SHP77 (cell line): ENCODE measurements at regions not wholly inside any gene's neighbourhood (a gene's known extent, or its start where the extent isn't known, plus 50 kb on each side); places are given as distances from the start of the nearest gene placed in this dataset.

Source experiments
- DNase-seq, 2 experiments: peaks; one replicate each; lab custom pipeline; 2025; lab: John Stamatoyannopoulos, UW

DNA sequence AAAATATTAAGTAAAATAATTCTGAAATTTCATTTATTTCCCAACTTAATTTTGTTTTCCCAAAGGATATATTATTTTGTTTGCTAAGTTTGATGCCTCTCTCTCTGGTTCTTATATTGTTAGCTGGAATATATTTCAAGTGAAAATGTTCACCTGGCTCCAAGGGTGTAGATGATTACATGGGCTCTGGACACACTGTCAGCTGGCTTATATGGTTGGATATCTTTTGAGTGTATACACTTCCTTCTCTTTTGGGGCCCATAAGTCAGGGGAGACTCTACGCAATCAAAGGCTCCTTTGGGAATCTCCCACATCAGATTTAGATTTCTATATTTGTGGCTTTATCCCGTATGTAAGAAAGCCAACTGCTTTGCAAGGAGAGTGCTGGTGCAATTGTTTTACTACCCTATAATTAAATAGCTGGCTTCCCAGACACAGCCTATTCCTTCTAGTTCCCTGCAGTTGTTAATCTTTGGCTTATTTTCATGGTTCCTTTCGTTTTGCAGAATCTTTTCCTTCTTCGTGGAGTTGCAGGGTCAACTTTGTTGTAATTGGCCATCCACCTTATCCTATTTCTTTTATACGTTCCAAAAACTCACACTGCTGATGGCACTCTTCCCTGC is 225.7 kb downstream of the DPH6 start:
- DNase-seq, result no peak

DNA sequence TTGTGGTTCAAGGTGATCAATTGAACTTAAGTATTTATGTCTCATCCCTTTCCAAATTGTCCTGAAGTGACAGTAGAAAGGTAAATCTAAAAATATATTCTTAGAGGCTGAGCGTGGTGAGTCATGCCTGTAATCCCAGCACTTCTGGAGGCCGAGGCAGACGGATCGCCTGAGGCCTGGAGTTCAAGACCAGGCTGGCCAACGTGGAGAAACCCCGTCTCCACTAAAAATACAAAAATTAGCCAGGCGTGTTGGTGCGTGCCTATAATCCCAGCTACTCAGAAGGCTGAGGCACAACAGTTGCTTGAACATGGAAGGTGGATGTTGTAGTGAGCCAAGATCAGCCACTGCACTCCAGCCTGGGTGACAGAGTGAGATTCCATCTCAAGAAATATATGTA is 226.6 kb downstream of the DPH6 start:
- DNase-seq, result no peak

DNA sequence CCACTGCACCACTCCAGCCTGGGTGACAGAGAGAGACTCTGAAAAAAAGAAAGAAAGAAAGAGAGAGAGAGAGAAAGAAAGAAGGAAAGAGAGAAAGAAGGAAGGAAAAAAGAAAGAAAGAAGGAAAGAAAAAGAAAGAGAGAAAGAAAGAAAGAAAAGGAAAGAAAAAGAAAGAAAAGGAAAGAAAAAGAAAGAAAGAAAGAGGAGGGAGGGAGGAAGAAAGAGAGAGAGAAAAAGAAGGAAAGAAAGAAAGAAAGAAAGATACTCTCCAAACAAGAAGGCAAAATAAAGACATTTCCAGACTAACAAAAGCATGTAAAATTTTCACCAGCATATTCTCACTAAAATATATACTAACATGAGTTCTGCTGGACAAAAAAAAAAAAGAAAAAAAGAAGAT is 228.7 kb downstream of the DPH6 start:
- no peak for DNase-seq

DNA sequence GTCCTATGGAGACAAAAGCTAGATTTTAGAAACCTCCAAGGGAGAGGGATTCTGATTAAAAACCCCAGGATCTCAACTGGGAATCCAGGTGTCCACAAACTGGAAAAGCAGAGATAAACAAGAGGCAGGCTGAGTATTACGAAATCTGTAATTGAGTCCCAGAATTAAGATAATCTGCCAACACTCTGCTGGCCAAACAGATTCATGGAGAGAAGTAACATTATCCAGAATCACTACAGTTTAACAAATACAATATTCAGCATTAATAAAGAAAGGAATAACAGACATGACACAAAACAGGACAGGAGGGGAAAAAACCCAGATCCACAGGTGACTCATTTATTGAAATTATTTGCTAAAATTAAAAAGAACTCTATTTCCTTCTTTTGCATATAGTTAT is 227.2 kb upstream of the NANOGP8 start:
- no peak for DNase-seq

DNA sequence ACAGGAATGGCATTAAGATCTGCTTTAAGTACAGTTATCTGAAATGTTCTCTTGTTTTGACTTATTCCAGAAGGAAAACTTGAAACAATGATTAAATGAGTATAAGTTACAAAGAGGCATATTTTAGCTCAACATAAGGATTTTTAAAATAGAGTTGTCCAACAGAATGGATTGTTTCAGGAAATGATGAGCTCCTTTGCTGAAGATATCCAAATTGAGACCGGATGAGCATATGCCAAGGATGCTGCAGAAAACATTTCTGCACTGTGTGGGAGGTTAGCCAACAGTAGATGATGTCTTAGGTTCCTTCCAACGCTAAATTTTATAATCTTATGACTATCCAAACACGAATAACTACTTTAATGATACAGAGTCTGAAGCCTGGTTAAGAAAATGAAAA is 226.5 kb upstream of the NANOGP8 start:
- no peak for DNase-seq

DNA sequence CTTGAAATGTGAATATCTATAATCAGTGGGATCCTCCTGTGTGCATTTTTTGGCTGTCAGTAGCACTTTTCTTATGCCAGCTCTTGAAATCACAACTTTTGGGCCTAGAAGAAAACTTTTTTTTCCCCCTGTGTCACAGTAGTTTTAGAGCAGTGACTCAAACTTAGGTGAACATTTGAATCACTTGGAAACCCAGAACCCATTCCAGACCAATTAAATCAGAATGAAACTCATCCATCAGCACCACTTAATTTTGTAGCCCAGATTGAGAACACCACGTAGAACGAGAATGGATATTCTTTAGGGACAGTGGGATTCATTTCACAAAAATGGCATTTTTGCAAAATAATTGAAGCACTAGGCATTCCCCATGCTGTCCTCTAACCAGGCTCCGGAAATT is 224.8 kb upstream of the NANOGP8 start:
- no peak for DNase-seq

DNA sequence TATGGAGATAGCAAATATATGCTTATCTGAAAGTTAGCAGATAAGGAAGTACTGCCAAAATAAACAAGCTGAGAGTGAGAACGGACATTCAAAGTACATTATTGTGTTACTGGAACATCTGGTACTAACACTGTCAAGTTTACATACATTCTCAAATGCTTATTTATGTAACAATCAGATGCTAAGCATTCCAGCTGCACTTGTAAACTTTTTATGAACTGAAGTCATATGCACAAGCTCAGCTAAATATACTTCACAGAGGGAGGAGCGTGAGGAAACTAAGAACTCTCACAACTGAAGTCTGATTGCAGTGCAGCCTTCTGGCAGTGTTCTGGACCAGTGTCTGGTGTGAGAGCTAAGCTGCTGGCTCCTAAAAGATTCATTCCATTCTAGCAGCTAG is 223.7 kb upstream of the NANOGP8 start:
- DNase-seq, result no peak

DNA sequence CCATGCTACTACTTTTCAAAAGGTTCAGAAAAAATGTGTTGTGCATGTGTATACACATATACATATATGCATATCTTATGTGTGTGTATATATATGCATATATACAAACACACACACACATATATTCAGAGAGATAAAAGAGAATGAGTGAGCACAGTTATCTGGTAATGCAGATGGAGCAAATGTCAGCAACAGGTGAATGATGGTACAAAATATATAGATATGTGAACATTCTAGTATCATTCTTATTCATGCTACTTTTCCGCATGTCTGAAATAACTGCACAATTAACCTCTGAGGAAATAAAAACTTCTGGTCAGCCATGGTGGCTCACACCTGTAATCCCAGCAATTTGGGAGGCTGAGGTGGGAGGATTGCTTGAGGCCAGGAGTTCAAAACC is 222.6 kb upstream of the NANOGP8 start:
- DNase-seq, result no peak

DNA sequence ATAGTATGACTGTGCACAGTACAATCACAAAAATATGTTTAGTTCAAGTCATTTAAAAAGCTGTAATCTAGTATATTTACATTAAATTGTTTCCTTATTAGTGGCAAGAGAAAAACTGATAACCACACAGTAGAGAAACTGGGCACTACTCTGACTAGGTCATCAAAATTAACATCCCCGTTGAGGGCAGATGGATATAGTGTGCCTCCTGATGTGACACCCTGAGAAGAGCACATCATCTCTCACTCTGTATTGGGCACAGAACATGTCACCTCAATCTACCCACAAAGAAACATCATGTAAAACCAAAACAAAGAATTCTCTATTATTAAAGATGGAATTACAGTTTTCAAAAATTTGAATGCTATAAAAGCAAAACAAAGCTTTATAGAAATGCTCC is 221.9 kb upstream of the NANOGP8 start:
- DNase-seq, result no peak

DNA sequence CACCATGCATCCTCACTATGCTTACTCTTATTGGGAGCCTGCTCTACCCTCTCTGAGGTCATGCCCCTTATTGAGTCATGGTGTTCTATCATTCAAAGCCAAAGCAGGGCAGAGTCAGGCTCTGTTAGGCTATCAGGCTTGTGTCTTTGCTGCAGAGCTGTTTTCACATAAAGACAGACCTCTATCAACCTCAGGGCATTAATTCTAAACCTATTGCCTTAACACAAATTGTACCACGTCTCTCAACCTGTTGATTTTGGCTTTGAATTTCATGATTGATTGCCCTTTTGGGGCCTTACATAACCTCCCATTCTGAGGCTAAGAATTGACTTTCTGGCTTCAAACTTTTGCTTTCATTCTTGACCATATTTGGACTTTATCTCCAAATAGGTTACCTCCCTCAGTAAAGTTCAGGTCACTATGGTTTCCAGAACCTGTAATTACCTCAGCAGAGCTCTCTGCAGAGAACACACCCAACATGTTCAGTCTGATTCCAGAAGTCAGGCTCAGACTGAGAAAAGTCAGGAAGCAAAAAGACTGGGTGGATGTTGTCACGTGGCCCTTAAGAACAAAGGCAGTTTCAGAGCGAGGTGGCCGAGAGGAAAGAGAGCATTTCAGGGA is 221.4 kb upstream of the NANOGP8 start:
- no peak for DNase-seq

DNA sequence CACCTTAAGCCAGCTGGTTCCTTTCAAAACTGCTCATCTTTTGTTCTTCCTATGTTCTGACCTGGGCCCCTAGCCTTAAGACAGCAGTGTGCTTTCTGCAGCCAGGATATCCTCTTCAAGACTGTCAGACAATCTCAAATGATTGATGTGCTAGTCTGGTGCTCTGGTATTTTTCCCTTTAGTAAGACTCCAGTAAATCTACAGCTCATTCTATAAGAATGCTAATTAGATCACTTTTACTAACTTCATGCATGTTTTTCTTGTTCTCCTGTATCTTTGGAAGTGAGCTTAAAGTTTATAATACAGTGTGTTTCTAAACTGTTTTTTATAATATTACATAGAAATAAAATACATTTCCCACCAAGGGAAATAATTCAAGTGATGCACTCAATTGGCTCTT is 220.9 kb upstream of the NANOGP8 start:
- no peak for DNase-seq

DNA sequence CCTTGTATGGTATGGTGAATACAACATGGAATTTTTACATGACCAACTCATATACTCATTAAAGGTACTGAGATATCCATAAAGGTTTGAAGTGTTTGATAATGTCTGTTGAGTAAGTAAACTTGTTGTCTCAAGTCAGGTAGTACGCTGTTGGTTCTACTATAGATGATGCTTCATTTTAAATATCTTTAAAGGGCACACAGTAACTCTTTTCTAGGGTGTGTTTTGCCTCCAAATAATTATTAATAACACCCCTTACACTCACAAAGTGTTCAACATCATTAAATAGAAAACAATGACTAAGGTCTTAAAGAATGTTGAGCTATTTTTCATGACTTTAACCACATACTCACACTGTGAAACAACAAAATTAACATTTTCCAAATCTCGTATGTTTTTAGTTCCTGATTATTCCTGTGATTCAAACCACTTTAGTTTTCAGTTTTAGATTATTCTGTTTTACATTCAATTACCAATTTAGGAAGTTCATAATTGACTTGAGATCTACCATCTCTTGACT is 220.0 kb upstream of the NANOGP8 start:
- DNase-seq, result no peak

DNA sequence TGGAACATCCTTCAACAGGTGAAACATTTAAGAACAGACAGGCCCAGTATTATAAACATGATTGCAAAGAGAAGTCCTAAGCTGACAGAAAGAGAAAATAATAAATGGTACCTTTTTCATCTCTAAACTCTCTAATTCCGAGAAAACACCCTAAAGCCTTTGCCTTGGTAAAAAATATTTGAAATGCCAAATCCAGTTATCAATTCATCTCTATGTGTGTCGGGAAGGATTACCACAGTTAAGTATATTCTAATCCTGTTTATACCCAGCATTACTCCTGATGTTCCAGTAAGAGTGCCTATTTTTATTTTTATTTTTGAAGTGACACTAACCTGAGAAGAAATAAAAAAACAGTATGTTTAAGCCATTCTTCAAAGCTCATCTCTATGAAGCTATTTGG is 219.3 kb upstream of the NANOGP8 start:
- no peak for DNase-seq

DNA sequence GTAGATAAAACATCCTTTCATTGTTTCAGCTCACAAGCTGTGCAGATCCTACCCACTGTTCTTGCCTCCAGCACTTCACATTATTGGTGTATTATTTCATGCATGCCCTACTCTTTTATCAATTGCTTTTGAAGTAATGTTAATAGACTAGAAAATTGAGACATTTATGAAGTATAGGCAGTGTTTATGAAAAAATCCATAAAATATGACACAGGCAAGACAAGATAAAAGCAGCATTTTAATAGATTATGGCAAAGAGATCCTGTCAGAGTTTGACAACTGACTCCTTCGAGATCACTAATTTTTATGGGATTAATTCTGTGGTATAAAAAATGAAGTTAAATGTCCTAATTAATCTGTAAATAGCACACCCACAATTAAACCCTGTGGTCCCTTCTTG is 217.2 kb upstream of the NANOGP8 start:
- DNase-seq, result no peak

DNA sequence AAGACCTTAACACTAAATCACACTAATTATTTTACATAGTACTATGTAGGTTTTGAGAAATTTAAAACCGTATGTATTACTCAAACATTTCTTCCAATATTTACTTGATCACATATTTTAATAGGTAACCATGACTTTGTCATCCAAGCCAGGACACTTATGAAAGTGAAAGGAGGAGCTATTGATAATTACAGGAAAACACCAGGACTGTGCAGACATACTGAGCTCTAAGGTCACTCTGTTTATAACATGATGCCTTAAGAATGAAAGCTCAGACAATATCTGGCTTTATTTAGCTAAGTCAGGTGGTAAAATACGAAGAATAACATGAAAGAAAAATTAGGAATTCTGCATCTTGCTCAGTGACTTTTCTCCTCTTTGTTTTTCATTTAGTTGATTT is 216.0 kb upstream of the NANOGP8 start:
- no peak for DNase-seq

DNA sequence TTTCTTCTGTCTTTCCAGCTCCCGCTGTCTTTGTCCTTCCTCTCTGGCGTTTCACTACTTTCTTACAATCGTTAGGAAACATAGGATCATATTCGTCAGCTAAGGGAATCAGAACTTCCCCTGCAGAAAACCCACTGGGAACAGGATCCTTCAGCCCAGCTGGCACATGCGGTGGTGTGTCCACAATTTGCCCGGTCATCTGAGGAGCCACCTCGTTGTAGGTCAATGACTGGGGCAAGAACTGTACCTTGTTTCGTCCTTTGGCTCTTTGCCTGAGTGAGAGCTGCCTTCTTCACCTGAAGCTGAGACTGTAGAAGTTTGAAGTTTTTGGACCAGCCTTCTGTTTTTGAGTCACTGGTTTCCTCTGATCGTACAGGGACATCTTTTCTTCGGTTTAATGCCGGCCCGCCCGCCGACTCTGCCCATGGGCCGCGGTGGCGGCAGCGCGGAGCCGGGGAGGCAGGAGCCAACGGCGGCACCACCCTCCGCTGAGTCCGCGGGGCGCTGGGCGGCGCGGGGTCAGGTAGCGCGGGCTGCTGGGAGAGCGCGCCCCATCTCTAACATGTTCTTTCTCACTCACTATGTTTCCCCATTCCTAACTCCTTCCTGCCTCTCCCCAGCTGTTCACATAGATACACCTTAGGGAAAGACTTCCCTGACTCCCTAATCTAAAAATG is 214.1 kb upstream of the NANOGP8 start:
- no peak for DNase-seq

DNA sequence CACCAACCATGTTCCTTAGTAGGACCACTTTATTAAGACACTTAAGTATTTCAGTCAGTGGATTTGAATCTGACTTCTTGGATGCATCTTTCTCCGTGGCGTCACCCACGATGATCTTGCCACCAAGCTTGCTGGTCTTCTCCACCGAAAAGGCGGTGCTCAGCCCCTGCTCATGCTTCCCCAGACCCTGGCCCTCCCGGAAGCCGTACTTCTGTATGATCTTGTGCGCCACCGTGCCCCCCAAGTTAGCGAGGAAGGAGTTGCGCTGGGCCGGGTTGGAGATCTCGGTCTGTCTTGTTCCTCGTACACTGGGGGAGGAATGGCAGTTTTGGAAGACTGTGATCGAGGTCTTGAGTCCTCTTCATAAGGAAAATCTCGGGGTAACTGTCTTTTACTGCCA is 213.4 kb upstream of the NANOGP8 start:
- no peak for DNase-seq

DNA sequence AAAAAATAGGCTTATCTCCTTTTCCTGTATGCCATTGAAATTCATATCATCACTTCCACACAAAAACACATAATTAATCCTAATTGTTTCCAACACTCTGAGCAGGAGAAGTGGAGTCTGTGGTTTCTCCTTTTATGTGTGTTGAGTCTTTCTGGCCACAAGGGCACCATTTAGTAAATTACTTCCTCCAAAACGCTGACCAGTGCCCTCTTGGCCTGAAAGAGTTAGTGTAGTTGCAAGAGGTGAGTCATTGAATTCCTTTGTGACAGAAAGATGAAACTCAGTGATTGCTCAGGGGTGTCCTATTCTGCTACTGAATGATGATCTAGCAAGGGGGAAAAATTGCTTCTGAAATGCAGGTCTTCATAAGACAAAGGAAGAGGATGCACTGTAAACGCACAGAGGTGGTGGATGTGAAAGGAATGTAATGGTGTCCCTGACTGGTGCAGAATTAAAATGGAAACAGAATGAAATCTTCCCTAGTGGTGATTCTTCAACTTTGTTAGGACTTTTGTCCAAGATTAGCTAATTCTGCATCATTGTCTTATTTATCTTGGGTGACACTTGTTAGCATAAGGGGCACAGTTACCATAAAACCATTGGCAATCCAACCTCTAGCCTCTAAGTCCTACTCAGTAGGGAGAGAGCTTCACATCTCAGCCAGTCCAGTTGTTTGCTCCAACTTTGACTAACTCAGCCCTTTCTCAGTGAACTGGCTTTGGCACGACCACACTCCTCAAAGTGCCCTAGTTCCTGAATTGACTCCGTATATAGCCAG is 208.4 kb upstream of the NANOGP8 start:
- no peak for DNase-seq

DNA sequence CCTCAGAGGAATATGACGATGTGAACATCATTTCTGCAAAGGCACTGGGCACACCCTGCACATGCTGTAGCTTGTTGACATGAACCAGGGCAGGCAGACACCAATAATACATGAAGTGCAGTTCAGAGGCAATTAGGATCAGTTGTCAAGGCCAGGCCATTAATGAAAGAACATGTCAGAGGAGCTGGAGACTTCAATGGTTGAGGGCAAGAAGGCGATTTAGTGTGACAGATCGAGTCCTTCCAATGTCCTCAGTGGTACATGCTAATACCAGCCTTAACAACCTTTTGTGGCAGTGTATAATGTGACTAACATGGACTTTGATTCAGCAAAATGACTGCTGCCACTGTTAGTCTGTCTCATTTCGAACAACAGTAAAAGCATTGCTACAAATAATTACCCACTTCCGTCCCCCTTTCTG is 205.2 kb upstream of the NANOGP8 start:
- no peak for DNase-seq

DNA sequence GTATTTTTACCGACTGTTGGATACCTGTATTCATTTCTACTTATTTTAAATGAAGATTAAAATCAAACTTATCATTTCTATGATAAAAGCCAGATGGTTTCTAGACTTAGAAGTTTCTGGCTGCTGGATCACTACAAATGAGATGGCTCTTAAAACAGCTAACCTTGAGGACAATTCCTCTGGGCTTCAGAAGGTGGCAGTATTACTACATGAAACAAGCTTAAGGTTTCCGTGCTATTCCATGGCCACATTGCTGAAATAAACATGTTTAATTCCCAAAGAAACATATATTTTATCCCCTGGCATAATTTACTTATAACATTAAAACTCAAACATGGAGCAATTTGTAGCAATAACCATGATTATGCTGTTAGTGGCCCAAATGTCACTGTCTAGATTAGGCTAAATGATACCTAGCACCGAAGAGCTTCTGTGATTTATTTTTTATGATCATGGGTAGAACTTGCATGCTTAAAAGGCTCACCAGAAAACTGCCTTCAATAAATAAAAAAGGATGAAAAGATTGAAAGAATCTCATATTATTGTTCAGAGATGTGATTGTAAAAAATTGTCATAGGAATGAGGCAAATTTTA is 204.0 kb upstream of the NANOGP8 start:
- peak; percentile 6 to 21 for DNase-seq

DNA sequence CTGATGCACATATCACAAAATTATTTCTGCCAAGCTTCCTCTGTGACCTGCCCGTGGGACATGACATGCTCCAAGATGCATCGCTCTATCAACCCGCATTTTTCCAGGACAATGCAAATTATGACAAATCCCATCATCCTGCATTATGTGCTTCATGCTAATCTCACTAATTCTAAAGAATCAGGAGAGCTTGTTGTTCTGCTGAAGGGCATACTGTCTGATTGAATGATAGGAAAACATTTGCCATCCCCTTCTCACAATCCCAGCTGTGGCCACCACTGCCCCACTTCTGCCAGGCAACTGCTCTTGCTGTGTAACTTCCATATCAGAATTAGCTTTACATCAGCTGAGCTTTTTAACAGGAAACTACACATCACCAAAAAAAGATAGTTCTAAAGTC is 203.5 kb upstream of the NANOGP8 start:
- DNase-seq, result no peak

DNA sequence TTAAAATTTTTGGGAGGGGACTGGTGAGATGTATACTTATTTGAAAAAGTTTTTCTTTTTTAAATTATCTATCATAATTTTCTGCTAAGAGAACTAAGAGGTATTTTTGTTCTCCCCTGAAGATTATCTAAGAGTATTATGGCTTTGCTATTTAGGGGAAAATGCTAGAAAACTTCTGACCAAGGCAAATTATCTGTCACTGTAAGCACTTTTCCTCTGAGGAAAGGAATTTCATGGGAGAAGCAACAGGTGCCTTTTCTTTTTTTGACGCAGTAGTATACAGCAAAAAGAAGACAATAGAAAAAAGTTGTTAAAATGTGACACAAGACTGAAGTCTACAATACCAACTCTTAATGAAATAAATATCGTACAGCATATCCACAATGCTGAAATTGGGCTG is 201.6 kb upstream of the NANOGP8 start:
- DNase-seq, result no peak
